HL-60/S4 (cell line): ENCODE measurements at regions not wholly inside any gene's neighbourhood (a gene's known extent, or its start where the extent isn't known, plus 50 kb on each side); places are given as distances from the start of the nearest gene placed in this dataset.

ENCODE experiments used
- in situ Hi-C: fragments of 300-500 bp; cut with MboI; formaldehyde crosslinking; loops from 2 replicates; pipeline ENCODE4 v1.14.3; 2022; ENCODE audit warnings: low sequenced_read_pairs

- in situ Hi-C loops: no loop called here
These were observed 198.5 kb upstream of the PWP1 start for GRCh38 chr12:107487011-107487680.

GRCh38 chr12:107488666-107489065, 196.9 kb upstream of the PWP1 start:
- in situ Hi-C loops: no loop called here

GRCh38 chr12:107490010-107490409, 195.6 kb upstream of the PWP1 start:
- in situ Hi-C loops: no loop called here

- in situ Hi-C loops: no loop called here
These were observed 193.7 kb upstream of the PWP1 start for GRCh38 chr12:107491856-107492255.

GRCh38 chr12:107492393-107493134, 193.0 kb upstream of the PWP1 start:
- in situ Hi-C loops: no loop called here

- in situ Hi-C loops: no loop called here
These were observed 192.5 kb upstream of the PWP1 start for GRCh38 chr12:107493135-107493494.

- in situ Hi-C loops: no loop called here
These were observed 191.9 kb upstream of the PWP1 start for GRCh38 chr12:107493666-107494065.

GRCh38 chr12:107494331-107494730, 191.3 kb upstream of the PWP1 start:
- in situ Hi-C loops: no loop called here

GRCh38 chr12:107495604-107496003, 190.0 kb upstream of the PWP1 start:
- in situ Hi-C loops: no loop called here

- in situ Hi-C loops: no loop called here
These were observed 188.4 kb upstream of the PWP1 start for GRCh38 chr12:107497231-107497630.

- in situ Hi-C loops: no loop called here
These were observed 185.3 kb upstream of the PWP1 start for GRCh38 chr12:107500307-107500706.

GRCh38 chr12:107501681-107502080, 183.9 kb upstream of the PWP1 start:
- in situ Hi-C loops: no loop called here

- in situ Hi-C loops: no loop called here
These were observed 182.3 kb upstream of the PWP1 start for GRCh38 chr12:107503129-107503855.

GRCh38 chr12:107503887-107504885, 181.4 kb upstream of the PWP1 start:
- in situ Hi-C loops: no loop called here

GRCh38 chr12:107509421-107509820, 176.2 kb upstream of the PWP1 start:
- in situ Hi-C loops: no loop called here

- in situ Hi-C loops: no loop called here
These were observed 175.4 kb upstream of the PWP1 start for GRCh38 chr12:107510211-107510610.

- in situ Hi-C loops: no loop called here
These were observed 174.3 kb upstream of the PWP1 start for GRCh38 chr12:107511292-107511691.

- in situ Hi-C loops: no loop called here
These were observed 173.2 kb upstream of the PWP1 start for GRCh38 chr12:107512391-107512790.

GRCh38 chr12:107513184-107513583, 172.4 kb upstream of the PWP1 start:
- in situ Hi-C loops: no loop called here

GRCh38 chr12:107513636-107514400, 171.8 kb upstream of the PWP1 start:
- in situ Hi-C loops: no loop called here
